ENCODE measurements at regions not wholly inside any gene's neighbourhood (a gene's known extent, or its start where the extent isn't known, plus 50 kb on each side); places are given as distances from the start of the nearest gene placed in this dataset.

DNA sequence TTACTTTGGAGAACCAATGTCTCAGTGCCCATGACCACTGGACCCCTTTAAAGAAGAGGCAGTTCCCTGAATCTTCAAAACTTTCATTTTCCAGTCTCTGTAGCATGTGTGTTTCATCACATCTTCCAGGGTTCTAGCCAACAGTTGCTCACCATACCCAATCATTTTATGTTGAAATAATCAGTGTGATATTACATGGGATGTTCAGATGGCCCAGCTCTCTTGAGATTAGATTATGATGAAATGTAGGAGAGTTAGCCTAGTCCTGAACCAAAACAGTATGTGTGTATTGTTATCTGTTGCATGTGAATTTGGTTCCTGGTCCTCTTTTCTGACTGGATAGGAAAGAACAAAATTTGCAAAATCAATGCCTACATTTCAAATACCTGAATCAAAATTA is 144.5 kb downstream of the ANKRD7 start:
- no peak for DNase-seq (ENCODE audit: low spot score)
- in situ Hi-C loops (cut with MboI; ENCODE audit: low sequenced_read_pairs, unreplicated experiment): no loop called here
- TF ChIP-seq, protein P1, sequence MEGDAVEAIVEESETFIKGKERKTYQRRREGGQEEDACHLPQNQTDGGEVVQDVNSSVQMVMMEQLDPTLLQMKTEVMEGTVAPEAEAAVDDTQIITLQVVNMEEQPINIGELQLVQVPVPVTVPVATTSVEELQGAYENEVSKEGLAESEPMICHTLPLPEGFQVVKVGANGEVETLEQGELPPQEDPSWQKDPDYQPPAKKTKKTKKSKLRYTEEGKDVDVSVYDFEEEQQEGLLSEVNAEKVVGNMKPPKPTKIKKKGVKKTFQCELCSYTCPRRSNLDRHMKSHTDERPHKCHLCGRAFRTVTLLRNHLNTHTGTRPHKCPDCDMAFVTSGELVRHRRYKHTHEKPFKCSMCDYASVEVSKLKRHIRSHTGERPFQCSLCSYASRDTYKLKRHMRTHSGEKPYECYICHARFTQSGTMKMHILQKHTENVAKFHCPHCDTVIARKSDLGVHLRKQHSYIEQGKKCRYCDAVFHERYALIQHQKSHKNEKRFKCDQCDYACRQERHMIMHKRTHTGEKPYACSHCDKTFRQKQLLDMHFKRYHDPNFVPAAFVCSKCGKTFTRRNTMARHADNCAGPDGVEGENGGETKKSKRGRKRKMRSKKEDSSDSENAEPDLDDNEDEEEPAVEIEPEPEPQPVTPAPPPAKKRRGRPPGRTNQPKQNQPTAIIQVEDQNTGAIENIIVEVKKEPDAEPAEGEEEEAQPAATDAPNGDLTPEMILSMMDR (IDR thresholded peaks at IDR 0.05; ENCODE audit: borderline replicate concordance, control extremely low read depth, extremely low read depth, insufficient read depth, missing control alignments): no peak

DNA sequence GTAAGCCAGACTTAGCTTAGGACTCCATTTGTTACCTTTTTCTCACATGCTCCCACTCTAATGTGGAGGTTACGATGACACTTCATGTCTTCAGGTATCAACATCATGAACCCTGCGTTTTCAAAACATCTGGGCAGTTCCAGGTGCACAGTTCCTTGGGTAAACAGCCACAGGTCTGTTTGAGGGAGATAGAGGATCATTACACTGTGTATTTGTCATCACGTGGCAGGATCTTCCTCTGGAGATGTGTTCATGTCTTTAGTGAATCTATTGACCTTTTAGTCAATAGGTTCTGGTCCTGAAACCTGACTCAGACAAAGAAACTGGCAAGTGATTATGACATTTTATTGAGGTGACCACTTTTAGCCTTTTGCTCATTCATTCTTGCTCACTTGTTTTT is 145.5 kb downstream of the ANKRD7 start:
- TF ChIP-seq, protein P1 (IDR thresholded peaks at IDR 0.05; ENCODE audit: borderline replicate concordance, control extremely low read depth, extremely low read depth, insufficient read depth, missing control alignments): no peak
- in situ Hi-C loops (cut with MboI; ENCODE audit: low sequenced_read_pairs, unreplicated experiment): no loop called here

GRCh38 chr7:118372530-118372929 is 148.0 kb downstream of the ANKRD7 start:
- in situ Hi-C loops (cut with MboI; ENCODE audit: low sequenced_read_pairs, unreplicated experiment): no loop called here
- no peak for DNase-seq (ENCODE audit: low spot score)
- TF ChIP-seq, protein P1 (IDR thresholded peaks at IDR 0.05; ENCODE audit: borderline replicate concordance, control extremely low read depth, extremely low read depth, insufficient read depth, missing control alignments): no peak

More for the DNA sequence above, 145.5 kb downstream of the ANKRD7 start:
- DNase-seq (ENCODE audit: low spot score): no peak

DNA sequence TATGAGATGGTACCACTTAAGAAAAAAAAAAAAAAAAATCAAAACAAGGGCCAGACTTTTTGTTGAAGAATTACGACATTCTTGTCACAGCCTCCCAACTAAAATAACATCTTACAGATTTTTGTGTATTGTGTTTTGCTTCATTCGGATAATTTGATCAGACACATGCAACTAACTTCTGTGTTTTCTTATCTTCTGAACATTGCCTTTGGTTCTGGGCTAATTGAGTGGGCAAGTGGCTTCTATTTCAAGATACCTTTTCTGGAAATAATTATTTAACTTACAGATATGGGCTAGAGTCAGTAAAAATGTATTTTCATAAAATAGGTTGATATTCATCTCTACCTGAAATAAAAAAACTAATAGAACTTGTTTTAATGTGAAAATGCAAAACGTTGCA is 165.1 kb downstream of the ANKRD7 start:
- TF ChIP-seq, protein P1 (IDR thresholded peaks at IDR 0.05; ENCODE audit: borderline replicate concordance, control extremely low read depth, extremely low read depth, insufficient read depth, missing control alignments): no peak
- no peak for DNase-seq (ENCODE audit: low spot score)
- in situ Hi-C loops (cut with MboI; ENCODE audit: low sequenced_read_pairs, unreplicated experiment): no loop called here

GRCh38 chr7:118404211-118404610 is 179.7 kb downstream of the ANKRD7 start:
- DNase-seq (ENCODE audit: low spot score): no peak
- TF ChIP-seq, protein P1 (IDR thresholded peaks at IDR 0.05; ENCODE audit: borderline replicate concordance, control extremely low read depth, extremely low read depth, insufficient read depth, missing control alignments): no peak
- in situ Hi-C loops (cut with MboI; ENCODE audit: low sequenced_read_pairs, unreplicated experiment): no loop called here

DNA sequence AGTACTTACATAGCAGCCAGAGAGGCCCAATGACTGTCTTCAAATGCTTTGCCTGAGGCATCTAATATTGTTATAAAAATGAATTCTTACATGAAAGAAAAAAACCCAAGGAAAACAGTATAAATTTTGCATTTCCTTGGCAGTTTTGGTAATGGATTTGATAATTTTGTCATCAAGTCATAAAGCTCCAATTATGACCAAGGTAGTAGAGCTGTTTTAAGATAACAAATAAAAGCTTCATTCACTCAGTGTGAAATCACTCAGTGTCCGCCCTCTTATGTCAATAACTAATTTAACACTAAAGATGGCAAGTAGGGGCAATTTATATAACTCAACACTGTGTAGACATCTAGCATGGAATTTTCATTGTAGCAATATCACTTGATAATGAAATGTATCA is 193.9 kb downstream of the ANKRD7 start:
- TF ChIP-seq, protein P1 (IDR thresholded peaks at IDR 0.05; ENCODE audit: borderline replicate concordance, control extremely low read depth, extremely low read depth, insufficient read depth, missing control alignments): no peak
- in situ Hi-C loops (cut with MboI; ENCODE audit: low sequenced_read_pairs, unreplicated experiment): no loop called here
- DNase-seq (ENCODE audit: low spot score): no peak

DNA sequence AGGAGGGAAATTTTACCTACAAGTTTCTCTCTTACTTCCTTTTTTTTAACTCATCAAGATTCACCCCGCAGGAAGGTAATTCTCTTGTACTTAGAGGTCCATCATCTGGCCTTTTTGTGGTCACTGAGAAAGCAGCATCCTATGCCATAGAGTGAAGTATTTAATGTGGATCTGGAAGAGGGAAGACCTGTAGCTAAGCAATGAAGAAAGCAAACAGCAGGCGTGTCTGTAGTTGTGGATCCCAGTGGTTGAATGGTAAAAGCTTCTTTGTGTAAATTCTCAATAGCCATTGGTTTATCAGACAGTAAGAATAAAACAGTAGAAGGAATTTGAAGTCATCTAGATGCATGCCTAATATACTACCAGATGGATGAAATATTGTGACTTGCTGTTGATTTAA is 196.4 kb downstream of the ANKRD7 start:
- DNase-seq (ENCODE audit: low spot score): no peak
- in situ Hi-C loops (cut with MboI; ENCODE audit: low sequenced_read_pairs, unreplicated experiment): no loop called here
- TF ChIP-seq, protein P1 (IDR thresholded peaks at IDR 0.05; ENCODE audit: borderline replicate concordance, control extremely low read depth, extremely low read depth, insufficient read depth, missing control alignments): no peak

Data from GM13976 (cell line).